HUES6 (cell line): ENCODE measurements at regions not wholly inside any gene's neighbourhood (a gene's known extent, or its start where the extent isn't known, plus 50 kb on each side); places are given as distances from the start of the nearest gene placed in this dataset.

Experiments
- H3K27ac ChIP-seq: 2 replicates; pipeline ENCODE4 v1.7.0; 2013; ENCODE audit warnings: low read depth, mild to moderate bottlenecking, low read length, inconsistent platforms
- H3K27me3 ChIP-seq: 2 replicates; pipeline ENCODE4 v1.6.1; 2013; ENCODE audit warnings: low read length; ENCODE audit not compliant: control insufficient read depth, insufficient read depth
- H3K36me3 ChIP-seq: 2 replicates; pipeline ENCODE4 v1.6.1; 2013; ENCODE audit warnings: low read length; ENCODE audit not compliant: control insufficient read depth, insufficient read depth
- H3K4me1 ChIP-seq: 2 replicates; pipeline ENCODE4 v1.6.1; 2013; ENCODE audit warnings: low read length; ENCODE audit not compliant: control insufficient read depth, insufficient read depth
- H3K4me3 ChIP-seq: 2 replicates; pipeline ENCODE4 v1.5.1; 2013; ENCODE audit warnings: low read depth, low read length
- H3K9ac ChIP-seq: one replicate; pipeline ENCODE4 v1.6.1; 2013; ENCODE audit warnings: mild to moderate bottlenecking, low read length
- H3K9me3 ChIP-seq: 2 replicates; pipeline ENCODE4 v1.6.1; 2013; ENCODE audit warnings: low read depth, low read length; ENCODE audit not compliant: control insufficient read depth, insufficient read depth

DNA sequence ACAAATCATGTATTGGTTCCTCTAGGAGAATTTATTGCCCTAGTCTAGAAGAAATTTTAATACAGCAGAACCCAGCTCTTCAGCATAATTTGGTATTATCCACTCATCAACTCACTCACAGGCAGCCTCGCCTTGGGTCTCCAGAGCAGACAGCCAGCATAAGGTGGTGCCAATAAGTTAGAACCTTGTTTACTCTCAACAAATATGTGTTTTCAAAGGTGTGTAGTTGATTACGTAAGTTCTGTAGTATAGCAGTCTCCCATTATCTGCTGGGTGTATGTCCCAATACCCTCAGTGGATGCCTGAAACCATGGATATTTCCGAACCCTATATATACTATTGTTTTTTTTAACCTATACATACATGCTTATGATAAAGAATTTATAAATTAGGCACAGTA is 522.5 kb upstream of the LRRN3 start:
- no peak overlapping the region for H3K27ac ChIP-seq
- H3K9ac ChIP-seq = no peak overlapping the region
- H3K36me3 ChIP-seq = no peaks in the 10 kb centered on the region
- no peak overlapping the region for H3K4me3 ChIP-seq
- no peaks in the 10 kb centered on the region for H3K4me1 ChIP-seq
- H3K9me3 ChIP-seq = no peaks in the 10 kb centered on the region
- no peaks in the 10 kb centered on the region for H3K27me3 ChIP-seq

DNA sequence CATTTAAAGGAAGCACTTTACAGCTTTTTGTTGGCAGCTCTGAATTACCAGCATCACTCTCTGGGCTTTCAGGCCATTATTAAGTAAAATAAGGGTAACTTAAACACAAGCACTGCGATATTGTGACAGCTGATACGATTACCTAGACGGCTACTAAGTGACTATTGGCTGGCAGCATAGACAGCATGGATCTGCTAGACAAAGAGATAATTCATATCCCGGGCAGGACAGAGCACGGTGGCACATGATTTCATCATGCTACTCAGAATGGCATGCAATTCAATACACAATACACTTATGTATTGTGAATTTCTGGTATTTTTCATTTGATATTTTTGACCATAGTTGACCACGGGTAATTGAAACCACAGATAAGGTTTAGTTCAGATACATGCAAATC is 522.0 kb upstream of the LRRN3 start:
- peaks cover 2% of the 10 kb centered on the region; the same call in 1 of the 2 replicates for H3K4me1 ChIP-seq
- no peaks in the 10 kb centered on the region for H3K36me3 ChIP-seq
- H3K27ac ChIP-seq = no peak overlapping the region
- no peaks in the 10 kb centered on the region for H3K27me3 ChIP-seq
- no peaks in the 10 kb centered on the region for H3K9me3 ChIP-seq
- H3K9ac ChIP-seq = no peak overlapping the region
- no peak overlapping the region for H3K4me3 ChIP-seq

DNA sequence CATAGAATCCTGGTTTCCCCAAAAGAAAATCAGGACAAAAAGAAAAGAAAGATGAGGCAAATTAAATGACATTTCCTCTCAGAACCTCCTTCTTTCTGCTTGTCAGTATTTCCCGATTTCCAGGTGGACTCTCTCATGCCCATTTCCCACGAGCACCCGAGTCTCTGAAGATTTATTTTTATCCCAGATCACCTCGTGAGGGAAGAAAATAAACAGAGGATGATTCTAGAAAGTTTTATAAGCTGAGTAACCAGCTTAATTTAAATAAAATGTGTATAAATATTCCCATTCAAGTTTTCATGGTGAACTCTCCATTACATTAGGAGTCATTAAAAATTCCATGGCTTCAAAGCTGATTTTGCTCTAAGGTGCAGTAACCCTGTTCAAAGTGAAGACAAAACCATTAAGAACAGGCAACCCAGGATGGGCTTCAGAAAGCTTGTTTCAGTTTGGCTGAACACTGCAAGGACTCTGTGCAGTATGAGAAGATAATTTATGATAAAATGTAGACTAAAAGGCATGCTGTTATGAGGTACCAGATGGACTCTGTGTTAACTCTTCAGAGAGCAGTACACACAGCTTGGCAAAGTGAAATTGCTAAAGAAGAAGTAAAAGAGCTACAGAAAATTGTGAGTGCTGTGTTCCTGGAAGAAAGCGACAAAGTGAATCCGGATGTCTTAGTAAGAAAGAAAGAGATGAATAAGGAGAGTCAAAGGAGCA is 521.3 kb upstream of the LRRN3 start:
- Histone ChIP-seq H3K36me3 (no peaks in the 10 kb centered on the region), H3K27me3 (no peaks in the 10 kb centered on the region), H3K27ac (no peak overlapping the region), H3K9me3 (no peaks in the 10 kb centered on the region), H3K9ac (no peak overlapping the region), H3K4me3 (no peak overlapping the region), H3K4me1 (peaks cover 6% of the 10 kb centered on the region; the same call in 1 of the 2 replicates)

DNA sequence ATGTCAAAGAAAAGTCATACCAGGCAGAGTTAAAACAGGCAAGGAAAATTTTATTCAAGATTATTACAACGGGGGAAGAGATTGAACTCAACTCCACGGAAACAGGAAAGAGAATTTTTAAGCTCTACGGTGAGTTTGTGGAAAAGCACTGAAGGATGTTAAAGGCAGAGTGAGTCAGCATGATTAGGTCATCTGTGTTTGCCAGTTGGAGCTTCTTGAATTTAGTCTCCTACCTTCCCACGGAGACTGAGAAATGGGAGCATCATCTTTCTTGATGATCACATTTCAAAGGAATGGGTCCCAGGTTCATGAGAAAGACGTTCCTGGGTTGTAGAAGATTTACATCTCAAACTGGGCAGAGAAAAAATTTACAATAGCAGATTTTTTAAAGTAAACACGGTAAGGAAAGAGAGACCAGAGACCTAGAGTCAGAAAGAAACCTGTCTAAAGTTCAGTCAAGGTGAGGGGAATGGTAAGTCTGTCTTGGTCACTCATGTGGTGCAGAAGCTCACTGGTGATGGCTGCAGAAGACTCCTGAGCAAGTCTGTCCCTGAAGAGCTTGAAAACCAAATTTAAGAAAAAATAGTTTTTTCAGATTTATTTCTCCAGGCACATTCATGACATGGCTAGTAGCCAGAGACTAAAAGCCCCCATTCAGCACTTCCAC is 516.9 kb upstream of the LRRN3 start:
- H3K9me3 ChIP-seq = no peaks in the 10 kb centered on the region
- peaks cover 6% of the 10 kb centered on the region; the same call in 1 of the 2 replicates for H3K4me1 ChIP-seq
- H3K27ac ChIP-seq = peak overlapping the region; percentile 37; the same call in 1 of the 2 replicates
- no peak overlapping the region for H3K4me3 ChIP-seq
- H3K36me3 ChIP-seq = no peaks in the 10 kb centered on the region
- no peak overlapping the region for H3K9ac ChIP-seq
- no peaks in the 10 kb centered on the region for H3K27me3 ChIP-seq

DNA sequence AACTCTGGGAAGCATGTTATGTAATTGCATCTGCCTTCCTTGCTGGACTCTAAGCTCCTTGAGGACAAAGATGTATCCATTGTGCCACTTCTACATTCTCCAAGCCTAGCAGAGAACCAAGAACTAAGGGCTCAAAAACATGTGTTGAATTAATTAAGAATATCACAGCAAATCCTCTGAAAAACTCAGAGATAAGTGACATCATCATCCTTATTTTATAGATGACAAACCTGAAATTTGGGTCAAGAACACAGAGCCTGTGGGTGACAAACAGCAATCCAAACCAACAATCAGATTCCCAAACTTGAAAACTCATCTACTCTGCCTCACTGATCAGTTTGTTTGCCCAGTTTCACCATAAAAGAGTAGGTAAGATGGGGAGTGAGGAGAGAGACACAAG is 503.6 kb upstream of the LRRN3 start:
- H3K4me3 ChIP-seq = no peak overlapping the region

DNA sequence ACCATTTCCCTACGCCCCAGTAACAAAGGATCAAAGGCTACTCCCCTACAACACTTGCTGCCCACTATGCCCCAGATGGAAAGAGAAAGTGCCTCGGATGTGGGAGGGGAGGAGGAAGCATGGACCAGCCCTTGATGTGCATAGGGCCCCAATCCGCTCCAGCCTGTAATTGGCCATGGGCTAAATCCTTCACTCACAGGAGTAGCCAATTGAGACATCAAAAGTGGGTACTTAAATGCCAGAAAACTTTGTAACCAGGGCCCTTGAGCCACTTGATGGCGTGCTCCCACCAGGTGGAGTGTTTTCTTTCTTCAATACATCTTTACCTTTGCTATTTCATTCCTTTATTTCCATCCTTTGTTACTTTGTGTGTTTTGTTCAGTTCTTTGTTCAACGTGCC is 500.5 kb upstream of the LRRN3 start:
- H3K9me3 ChIP-seq = no peaks in the 10 kb centered on the region
- H3K27me3 ChIP-seq = no peaks in the 10 kb centered on the region
- no peak overlapping the region for H3K27ac ChIP-seq
- no peak overlapping the region for H3K9ac ChIP-seq
- no peaks in the 10 kb centered on the region for H3K4me1 ChIP-seq
- no peak overlapping the region for H3K4me3 ChIP-seq
- no peaks in the 10 kb centered on the region for H3K36me3 ChIP-seq

More for the DNA sequence above, 503.6 kb upstream of the LRRN3 start:
- H3K27ac ChIP-seq = no peak overlapping the region
- H3K36me3 ChIP-seq = no peaks in the 10 kb centered on the region
- no peaks in the 10 kb centered on the region for H3K4me1 ChIP-seq
- H3K9me3 ChIP-seq = no peaks in the 10 kb centered on the region
- no peak overlapping the region for H3K9ac ChIP-seq
- no peaks in the 10 kb centered on the region for H3K27me3 ChIP-seq

DNA sequence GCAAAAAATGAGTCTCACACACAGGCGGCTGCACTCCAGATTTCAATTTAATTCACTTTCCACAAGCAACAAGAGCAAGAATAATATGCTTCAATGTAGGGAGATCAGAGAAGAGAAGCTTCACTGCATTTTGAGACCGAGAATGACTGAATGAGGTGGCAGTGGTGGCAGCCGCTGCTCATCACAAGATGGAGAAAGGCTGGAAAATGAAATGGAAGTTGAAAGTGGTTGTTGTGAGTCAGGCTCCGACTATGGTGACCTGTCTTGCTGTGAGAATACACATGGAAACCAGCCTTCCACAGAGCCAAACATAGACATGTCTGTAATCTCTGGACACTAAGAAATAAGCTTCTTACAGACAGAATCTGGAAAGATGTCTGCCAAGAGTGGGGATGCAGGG is 499.6 kb upstream of the LRRN3 start:
- Histone ChIP-seq H3K4me3 (no peak overlapping the region), H3K27me3 (no peaks in the 10 kb centered on the region), H3K27ac (no peak overlapping the region), H3K4me1 (no peaks in the 10 kb centered on the region), H3K9me3 (no peaks in the 10 kb centered on the region), H3K36me3 (no peaks in the 10 kb centered on the region), H3K9ac (no peak overlapping the region)

DNA sequence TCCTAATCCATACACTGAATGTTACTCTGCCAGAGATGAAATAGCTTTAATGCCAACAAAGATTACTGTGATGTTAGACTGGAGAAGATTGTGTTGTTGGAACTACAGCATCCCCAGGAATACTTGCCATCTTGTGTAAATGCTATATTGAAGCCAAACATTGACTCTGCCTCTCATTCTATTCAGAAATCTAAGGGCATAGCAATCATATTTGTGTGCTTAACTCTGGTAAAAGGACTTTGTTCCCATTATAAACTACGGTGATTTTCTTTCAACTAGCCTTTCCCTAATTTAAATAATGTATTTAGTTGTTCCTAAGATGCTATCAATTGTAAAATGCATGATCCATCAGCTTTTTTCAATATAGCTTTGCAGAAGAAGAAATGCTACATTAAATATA is 498.4 kb upstream of the LRRN3 start:
- Histone ChIP-seq H3K9ac (no peak overlapping the region), H3K27ac (no peak overlapping the region), H3K27me3 (no peaks in the 10 kb centered on the region), H3K9me3 (no peaks in the 10 kb centered on the region), H3K4me1 (no peaks in the 10 kb centered on the region), H3K36me3 (no peaks in the 10 kb centered on the region), H3K4me3 (no peak overlapping the region)

DNA sequence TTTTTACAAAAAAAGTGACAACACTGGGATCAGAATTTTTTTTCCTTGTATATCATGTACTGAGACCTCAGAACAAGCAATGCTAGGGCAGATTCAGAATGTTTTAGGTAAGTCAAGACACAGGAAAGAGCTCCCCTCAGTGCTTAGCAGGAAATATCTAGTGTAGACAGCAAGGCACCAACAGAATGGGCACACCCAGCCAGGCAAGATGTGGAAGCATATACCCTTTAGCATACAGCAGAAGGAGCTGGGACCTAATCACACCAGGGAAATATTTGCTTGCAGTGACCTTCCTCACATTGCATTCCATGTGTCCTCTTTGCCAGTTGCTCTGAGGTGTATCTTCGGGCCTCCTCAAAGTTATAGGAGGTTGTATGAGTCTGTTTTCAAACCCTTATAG is 497.6 kb upstream of the LRRN3 start:
- Histone ChIP-seq H3K27me3 (no peaks in the 10 kb centered on the region), H3K4me1 (no peaks in the 10 kb centered on the region), H3K4me3 (no peak overlapping the region), H3K27ac (no peak overlapping the region), H3K9me3 (no peaks in the 10 kb centered on the region), H3K36me3 (no peaks in the 10 kb centered on the region), H3K9ac (no peak overlapping the region)

DNA sequence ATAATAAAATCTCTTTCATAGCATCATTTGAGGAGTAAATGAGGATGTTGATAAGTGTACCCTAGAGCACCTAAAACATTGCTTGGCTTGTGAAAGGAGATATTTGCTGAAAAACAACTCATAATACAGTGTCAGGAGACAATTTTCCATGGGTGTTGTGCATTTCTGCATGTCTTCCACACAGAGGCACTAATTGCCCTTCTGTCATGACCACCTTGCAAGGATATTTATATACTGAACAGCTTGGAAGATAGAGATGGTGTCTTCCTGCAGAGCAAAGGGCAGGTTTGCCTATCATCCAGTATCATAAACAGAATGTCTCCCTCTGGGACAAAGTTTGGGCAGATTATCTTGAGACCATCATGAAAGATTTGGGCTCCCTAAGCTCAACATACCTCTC is 495.2 kb upstream of the LRRN3 start:
- no peaks in the 10 kb centered on the region for H3K36me3 ChIP-seq
- H3K4me1 ChIP-seq = peaks cover 4% of the 10 kb centered on the region; the same call in 1 of the 2 replicates
- H3K27me3 ChIP-seq = no peaks in the 10 kb centered on the region
- no peak overlapping the region for H3K27ac ChIP-seq
- H3K4me3 ChIP-seq = no peak overlapping the region
- no peak overlapping the region for H3K9ac ChIP-seq
- no peaks in the 10 kb centered on the region for H3K9me3 ChIP-seq

DNA sequence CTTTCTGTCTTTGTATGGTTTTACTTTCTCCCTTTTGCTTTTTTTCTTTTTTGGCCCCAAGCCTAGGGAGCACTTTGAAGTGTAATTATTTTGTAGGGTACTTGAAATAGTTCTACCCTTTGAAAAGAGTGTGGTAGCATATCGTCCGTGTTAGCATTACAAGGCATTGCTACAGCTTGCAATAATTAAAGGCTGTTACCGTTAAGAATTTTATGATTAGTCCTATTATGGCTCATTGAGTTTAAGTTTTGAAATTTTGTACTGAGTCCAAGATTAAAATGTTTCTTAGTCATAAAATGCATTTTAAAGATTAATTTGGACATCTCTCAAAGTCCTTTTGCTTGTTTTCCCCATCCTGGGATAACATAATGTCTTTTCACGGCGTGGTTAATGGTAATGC is 490.0 kb upstream of the LRRN3 start:
- Histone ChIP-seq H3K27me3 (no peaks in the 10 kb centered on the region), H3K4me1 (peaks cover 21% of the 10 kb centered on the region), H3K36me3 (no peaks in the 10 kb centered on the region), H3K9ac (no peak overlapping the region), H3K27ac (no peak overlapping the region), H3K4me3 (no peak overlapping the region), H3K9me3 (no peaks in the 10 kb centered on the region)
